H9 (cell line): ENCODE measurements at regions not wholly inside any gene's neighbourhood (a gene's known extent, or its start where the extent isn't known, plus 50 kb on each side); places are given as distances from the start of the nearest gene placed in this dataset.

Experiments used
- DNase-seq: peaks from one replicate; pipeline ENCODE4 v3.0.0-alpha.2; 2017
- H2AFZ ChIP-seq: one replicate; pipeline ENCODE4 v1.6.1; 2013; ENCODE audit warnings: mild to moderate bottlenecking, low read length, control low read depth, moderate library complexity
- H2AK5ac ChIP-seq: 2 replicates; pipeline ENCODE4 v1.6.1; 2013; ENCODE audit warnings: low read length, control low read depth, mixed read lengths; ENCODE audit not compliant: insufficient read length
- H2BK120ac ChIP-seq: one replicate; pipeline ENCODE4 v1.6.1; 2013; ENCODE audit warnings: low read depth, mild to moderate bottlenecking, low read length, control low read depth, inconsistent platforms; ENCODE audit not compliant: poor library complexity, severe bottlenecking
- H2BK12ac ChIP-seq: 2 replicates; pipeline ENCODE4 v1.6.1; 2013; ENCODE audit warnings: low read length, control low read depth, mixed read lengths, low read depth; ENCODE audit not compliant: insufficient read length
- H2BK15ac ChIP-seq: 2 replicates; pipeline ENCODE4 v1.6.1; 2013; ENCODE audit warnings: low read depth, low read length, control low read depth
- H2BK20ac ChIP-seq: one replicate; pipeline ENCODE4 v1.6.1; 2013; ENCODE audit warnings: low read depth, mild to moderate bottlenecking, low read length, control low read depth, inconsistent platforms; ENCODE audit not compliant: poor library complexity, severe bottlenecking
- H2BK5ac ChIP-seq: 2 replicates; pipeline ENCODE4 v1.6.1; 2013; ENCODE audit warnings: low read length, control low read depth, mixed read lengths; ENCODE audit not compliant: insufficient read length
- H3K14ac ChIP-seq: 2 replicates; pipeline ENCODE4 v1.6.1; 2013; ENCODE audit warnings: low read length, control low read depth; ENCODE audit not compliant: insufficient read depth
- H3K18ac ChIP-seq: 2 replicates; pipeline ENCODE4 v1.6.1; 2013; ENCODE audit warnings: low read depth, mild to moderate bottlenecking, mixed read lengths, low read length, control low read depth; ENCODE audit not compliant: insufficient read length
- H3K23ac ChIP-seq: 2 replicates; pipeline ENCODE4 v1.6.1; 2013; ENCODE audit warnings: low read length, control low read depth, mixed read lengths, low read depth; ENCODE audit not compliant: insufficient read length
- H3K23me2 ChIP-seq: 2 replicates; pipeline ENCODE4 v1.6.1; 2013; ENCODE audit warnings: low read depth, mild to moderate bottlenecking, mixed read lengths, low read length, control low read depth; ENCODE audit not compliant: insufficient read length, poor library complexity, severe bottlenecking
- H3K27ac ChIP-seq: 2 replicates; pipeline ENCODE4 v1.5.1; 2013; ENCODE audit warnings: low read length, control low read depth, mixed read lengths, low read depth; ENCODE audit not compliant: insufficient read length
- H3K27me3 ChIP-seq: 2 replicates; pipeline ENCODE4 v1.6.1; 2013; ENCODE audit warnings: low read length, control low read depth, inconsistent platforms; ENCODE audit not compliant: insufficient read depth
- H3K4ac ChIP-seq: 2 replicates; pipeline ENCODE4 v1.6.1; 2013; ENCODE audit warnings: low read depth, mild to moderate bottlenecking, control low read depth, inconsistent platforms, low read length, moderate library complexity
- H3K4me1 ChIP-seq: 2 replicates; pipeline ENCODE4 v1.6.1; 2013; ENCODE audit warnings: low read length, control low read depth, inconsistent platforms; ENCODE audit not compliant: insufficient read depth
- H3K4me2 ChIP-seq: 2 replicates; pipeline ENCODE4 v1.6.1; 2013; ENCODE audit warnings: low read length, control low read depth, mixed read lengths; ENCODE audit not compliant: insufficient read length, insufficient read depth
- H3K56ac ChIP-seq: 2 replicates; pipeline ENCODE4 v1.6.1; 2013; ENCODE audit warnings: low read depth, mild to moderate bottlenecking, mixed read lengths, low read length, control low read depth; ENCODE audit not compliant: insufficient read length
- H3K79me1 ChIP-seq: 2 replicates; pipeline ENCODE4 v1.6.1; 2013; ENCODE audit warnings: low read depth, mild to moderate bottlenecking, moderate library complexity, low read length, control low read depth, inconsistent platforms; ENCODE audit not compliant: insufficient read depth, poor library complexity, severe bottlenecking
- H3K79me2 ChIP-seq: 2 replicates; pipeline ENCODE4 v1.6.1; 2013; ENCODE audit warnings: low read length, control low read depth, inconsistent platforms; ENCODE audit not compliant: insufficient read depth
- H3K9ac ChIP-seq: 2 replicates; pipeline ENCODE4 v1.6.1; 2013; ENCODE audit warnings: low read length, control low read depth, mixed read lengths; ENCODE audit not compliant: insufficient read length; ENCODE audit errors: extremely low read depth
- H3K9me3 ChIP-seq: one replicate; pipeline ENCODE4 v1.6.1; 2013; ENCODE audit warnings: low read depth, low read length, inconsistent platforms; ENCODE audit not compliant: control insufficient read depth
- H3T11ph ChIP-seq: one replicate; pipeline ENCODE4 v1.6.1; 2013; ENCODE audit warnings: mild to moderate bottlenecking, low read length, control low read depth, inconsistent platforms
- H4K20me1 ChIP-seq: one replicate; pipeline ENCODE4 v1.6.1; 2013; ENCODE audit not compliant: control insufficient read depth, insufficient read length, insufficient read depth
- H4K5ac ChIP-seq: 2 replicates; pipeline ENCODE4 v1.6.1; 2013; ENCODE audit warnings: low read depth, mild to moderate bottlenecking, mixed read lengths, low read length, control low read depth; ENCODE audit not compliant: insufficient read length
- H4K8ac ChIP-seq: replicated peaks from 2 replicates; pipeline ENCODE4 v1.6.1; 2013; ENCODE audit warnings: low read length, control low read depth, mixed read lengths, low read depth; ENCODE audit not compliant: insufficient read length
- H4K91ac ChIP-seq: 2 replicates; pipeline ENCODE4 v1.6.1; 2013; ENCODE audit warnings: low read depth, mild to moderate bottlenecking, moderate library complexity, mixed read lengths, low read length, control low read depth; ENCODE audit not compliant: insufficient read length
- H3K27ac Mint-ChIP-seq, 3 experiments: 2 replicates in 2 of 3; 3 replicates in 1 of 3; pipeline ENCODE4 v1.8.0; 2020 to 2021; ENCODE audit warnings: mixed read lengths in 3 of 3, mild to moderate bottlenecking in 1 of 3, moderate library complexity in 1 of 3
- H3K27me3 Mint-ChIP-seq: 2 replicates; pipeline ENCODE4 v1.8.0; 2021; ENCODE audit warnings: low read depth, mild to moderate bottlenecking, moderate library complexity, mixed read lengths
- H3K36me3 Mint-ChIP-seq, 3 experiments: 2 replicates in 2 of 3; 3 replicates in 1 of 3; pipeline ENCODE4 v1.8.0; 2020 to 2021; ENCODE audit warnings: low read depth in 3 of 3, mixed read lengths in 3 of 3; ENCODE audit not compliant: insufficient read depth in 1 of 3
- H3K4me1 Mint-ChIP-seq, 2 experiments: 2 replicates each; pipeline ENCODE4 v1.8.0; 2020; ENCODE audit warnings: mixed read lengths in 2 of 2
- H3K4me3 Mint-ChIP-seq, 2 experiments: 2 replicates in 1 of 2; 3 replicates in 1 of 2; pipeline ENCODE4 v1.8.0; 2020 to 2021; ENCODE audit warnings: mild to moderate bottlenecking in 2 of 2, mixed read lengths in 2 of 2, moderate library complexity in 1 of 2
- H3K9me3 Mint-ChIP-seq, 2 experiments: 2 replicates in 1 of 2; 3 replicates in 1 of 2; pipeline ENCODE4 v1.8.0; 2020; ENCODE audit warnings: mild to moderate bottlenecking in 2 of 2, mixed read lengths in 2 of 2, moderate library complexity in 1 of 2
- WGBS: extraction: QIAGEN DNeasy Blood & Tissue Kit; methylation state at CpG from one replicate; pipeline ENCODE4 v1.1.7; 2013; ENCODE audit warnings: missing lambda C conversion rate, low lambda C conversion rate, mixed read lengths; ENCODE audit not compliant: insufficient read length; ENCODE audit errors: extremely low coverage; 5-methylcytosine and 5-hydroxymethylcytosine counted together
- TF ChIP-seq, protein P1 (sequence below): fragments of 200-600 bp; sonication (generic); conservative IDR thresholded peaks from 3 replicates; pipeline ENCODE4 v1.8.0; 2021; ENCODE audit warnings: antibody characterized with exemption, mild to moderate bottlenecking

DNA sequence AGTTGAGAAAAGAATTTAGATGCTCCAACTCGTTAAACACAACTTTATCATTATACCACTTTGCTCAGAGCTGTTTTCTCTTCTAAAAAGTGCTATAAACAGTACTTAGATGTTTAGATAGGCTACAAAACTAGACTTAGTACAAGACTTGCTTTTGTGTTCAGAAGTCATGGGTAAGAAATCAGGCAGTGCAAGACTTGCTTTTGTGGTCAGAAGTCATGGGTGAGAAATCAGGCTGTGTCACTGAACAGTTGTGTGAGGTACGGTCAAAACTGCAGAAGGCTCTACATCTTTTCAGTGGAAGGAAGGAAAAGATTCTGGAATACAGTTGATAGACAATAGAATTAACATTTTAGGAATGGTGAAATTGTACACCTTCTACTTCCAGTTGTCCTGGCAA is 239.7 kb downstream of the DNAJB9 start:
- TF ChIP-seq, protein P1, sequence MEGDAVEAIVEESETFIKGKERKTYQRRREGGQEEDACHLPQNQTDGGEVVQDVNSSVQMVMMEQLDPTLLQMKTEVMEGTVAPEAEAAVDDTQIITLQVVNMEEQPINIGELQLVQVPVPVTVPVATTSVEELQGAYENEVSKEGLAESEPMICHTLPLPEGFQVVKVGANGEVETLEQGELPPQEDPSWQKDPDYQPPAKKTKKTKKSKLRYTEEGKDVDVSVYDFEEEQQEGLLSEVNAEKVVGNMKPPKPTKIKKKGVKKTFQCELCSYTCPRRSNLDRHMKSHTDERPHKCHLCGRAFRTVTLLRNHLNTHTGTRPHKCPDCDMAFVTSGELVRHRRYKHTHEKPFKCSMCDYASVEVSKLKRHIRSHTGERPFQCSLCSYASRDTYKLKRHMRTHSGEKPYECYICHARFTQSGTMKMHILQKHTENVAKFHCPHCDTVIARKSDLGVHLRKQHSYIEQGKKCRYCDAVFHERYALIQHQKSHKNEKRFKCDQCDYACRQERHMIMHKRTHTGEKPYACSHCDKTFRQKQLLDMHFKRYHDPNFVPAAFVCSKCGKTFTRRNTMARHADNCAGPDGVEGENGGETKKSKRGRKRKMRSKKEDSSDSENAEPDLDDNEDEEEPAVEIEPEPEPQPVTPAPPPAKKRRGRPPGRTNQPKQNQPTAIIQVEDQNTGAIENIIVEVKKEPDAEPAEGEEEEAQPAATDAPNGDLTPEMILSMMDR = no peak
- no peak overlapping the region for H3K4ac ChIP-seq
- H3T11ph ChIP-seq = no peak overlapping the region
- H4K91ac ChIP-seq = no peak overlapping the region
- H3K18ac ChIP-seq = no peak overlapping the region
- Mint-ChIP-seq H3K36me3 (peaks cover 1 to 17% (median 5%) of the 10 kb centered on the region in 3 experiments), H3K27me3 (no peaks in the 10 kb centered on the region), H3K27ac (no peak overlapping the region), H3K9me3 (peaks cover 9 to 15% of the 10 kb centered on the region in 2 experiments; a peak in 4 of 5 replicates), H3K4me1 (peaks cover 6 to 7% of the 10 kb centered on the region in 2 experiments), H3K4me3 (no peak overlapping the region)
- no peaks in the 10 kb centered on the region for H3K4me1 ChIP-seq
- H3K27ac ChIP-seq = no peak overlapping the region
- H4K5ac ChIP-seq = no peak overlapping the region
- H2BK5ac ChIP-seq = no peak overlapping the region
- no peaks in the 10 kb centered on the region for H3K23me2 ChIP-seq
- H3K56ac ChIP-seq = no peak overlapping the region
- H2AFZ ChIP-seq = no peak overlapping the region
- H3K79me2 ChIP-seq = no peaks in the 10 kb centered on the region
- no peaks in the 10 kb centered on the region for H3K79me1 ChIP-seq
- H2BK15ac ChIP-seq = no peak overlapping the region
- H3K4me2 ChIP-seq = no peak overlapping the region
- no peaks in the 10 kb centered on the region for H4K20me1 ChIP-seq
- H4K8ac ChIP-seq = no peak overlapping the region
- no peaks in the 10 kb centered on the region for H3K9me3 ChIP-seq
- no peaks in the 10 kb centered on the region for H3K27me3 ChIP-seq
- H2BK120ac ChIP-seq = no peak overlapping the region
- no peak overlapping the region for H2AK5ac ChIP-seq
- no peak overlapping the region for H3K14ac ChIP-seq
- no peak overlapping the region for H2BK20ac ChIP-seq
- H3K23ac ChIP-seq = no peak overlapping the region
- no peak overlapping the region for H2BK12ac ChIP-seq
- DNase-seq = no peak
- WGBS = no CpG with 5 or more reads among the region's 2 CpGs
- no peak overlapping the region for H3K9ac ChIP-seq
